H9 (cell line): ENCODE measurements at regions not wholly inside any gene's neighbourhood (a gene's known extent, or its start where the extent isn't known, plus 50 kb on each side); places are given as distances from the start of the nearest gene placed in this dataset.
A peak's percentile ranks its signal among the peaks of the same experiment; 100 is the strongest.

Experiments
- DNase-seq: peaks from one replicate; pipeline ENCODE4 v3.0.0-alpha.2; 2017
- H2AFZ ChIP-seq: one replicate; pipeline ENCODE4 v1.6.1; 2013; ENCODE audit warnings: mild to moderate bottlenecking, low read length, control low read depth, moderate library complexity
- H2AK5ac ChIP-seq: 2 replicates; pipeline ENCODE4 v1.6.1; 2013; ENCODE audit warnings: low read length, control low read depth, mixed read lengths; ENCODE audit not compliant: insufficient read length
- H2BK120ac ChIP-seq: one replicate; pipeline ENCODE4 v1.6.1; 2013; ENCODE audit warnings: low read depth, mild to moderate bottlenecking, low read length, control low read depth, inconsistent platforms; ENCODE audit not compliant: poor library complexity, severe bottlenecking
- H2BK12ac ChIP-seq: 2 replicates; pipeline ENCODE4 v1.6.1; 2013; ENCODE audit warnings: low read length, control low read depth, mixed read lengths, low read depth; ENCODE audit not compliant: insufficient read length
- H2BK15ac ChIP-seq: 2 replicates; pipeline ENCODE4 v1.6.1; 2013; ENCODE audit warnings: low read depth, low read length, control low read depth
- H2BK20ac ChIP-seq: one replicate; pipeline ENCODE4 v1.6.1; 2013; ENCODE audit warnings: low read depth, mild to moderate bottlenecking, low read length, control low read depth, inconsistent platforms; ENCODE audit not compliant: poor library complexity, severe bottlenecking
- H2BK5ac ChIP-seq: 2 replicates; pipeline ENCODE4 v1.6.1; 2013; ENCODE audit warnings: low read length, control low read depth, mixed read lengths; ENCODE audit not compliant: insufficient read length
- H3K14ac ChIP-seq: 2 replicates; pipeline ENCODE4 v1.6.1; 2013; ENCODE audit warnings: low read length, control low read depth; ENCODE audit not compliant: insufficient read depth
- H3K18ac ChIP-seq: 2 replicates; pipeline ENCODE4 v1.6.1; 2013; ENCODE audit warnings: low read depth, mild to moderate bottlenecking, mixed read lengths, low read length, control low read depth; ENCODE audit not compliant: insufficient read length
- H3K23ac ChIP-seq: 2 replicates; pipeline ENCODE4 v1.6.1; 2013; ENCODE audit warnings: low read length, control low read depth, mixed read lengths, low read depth; ENCODE audit not compliant: insufficient read length
- H3K23me2 ChIP-seq: 2 replicates; pipeline ENCODE4 v1.6.1; 2013; ENCODE audit warnings: low read depth, mild to moderate bottlenecking, mixed read lengths, low read length, control low read depth; ENCODE audit not compliant: insufficient read length, poor library complexity, severe bottlenecking
- H3K27ac ChIP-seq: 2 replicates; pipeline ENCODE4 v1.5.1; 2013; ENCODE audit warnings: low read length, control low read depth, mixed read lengths, low read depth; ENCODE audit not compliant: insufficient read length
- H3K27me3 ChIP-seq: 2 replicates; pipeline ENCODE4 v1.6.1; 2013; ENCODE audit warnings: low read length, control low read depth, inconsistent platforms; ENCODE audit not compliant: insufficient read depth
- H3K4ac ChIP-seq: 2 replicates; pipeline ENCODE4 v1.6.1; 2013; ENCODE audit warnings: low read depth, mild to moderate bottlenecking, control low read depth, inconsistent platforms, low read length, moderate library complexity
- H3K4me1 ChIP-seq: 2 replicates; pipeline ENCODE4 v1.6.1; 2013; ENCODE audit warnings: low read length, control low read depth, inconsistent platforms; ENCODE audit not compliant: insufficient read depth
- H3K4me2 ChIP-seq: 2 replicates; pipeline ENCODE4 v1.6.1; 2013; ENCODE audit warnings: low read length, control low read depth, mixed read lengths; ENCODE audit not compliant: insufficient read length, insufficient read depth
- H3K56ac ChIP-seq: 2 replicates; pipeline ENCODE4 v1.6.1; 2013; ENCODE audit warnings: low read depth, mild to moderate bottlenecking, mixed read lengths, low read length, control low read depth; ENCODE audit not compliant: insufficient read length
- H3K79me1 ChIP-seq: 2 replicates; pipeline ENCODE4 v1.6.1; 2013; ENCODE audit warnings: low read depth, mild to moderate bottlenecking, moderate library complexity, low read length, control low read depth, inconsistent platforms; ENCODE audit not compliant: insufficient read depth, poor library complexity, severe bottlenecking
- H3K79me2 ChIP-seq: 2 replicates; pipeline ENCODE4 v1.6.1; 2013; ENCODE audit warnings: low read length, control low read depth, inconsistent platforms; ENCODE audit not compliant: insufficient read depth
- H3K9ac ChIP-seq: 2 replicates; pipeline ENCODE4 v1.6.1; 2013; ENCODE audit warnings: low read length, control low read depth, mixed read lengths; ENCODE audit not compliant: insufficient read length; ENCODE audit errors: extremely low read depth
- H3K9me3 ChIP-seq: one replicate; pipeline ENCODE4 v1.6.1; 2013; ENCODE audit warnings: low read depth, low read length, inconsistent platforms; ENCODE audit not compliant: control insufficient read depth
- H3T11ph ChIP-seq: one replicate; pipeline ENCODE4 v1.6.1; 2013; ENCODE audit warnings: mild to moderate bottlenecking, low read length, control low read depth, inconsistent platforms
- H4K20me1 ChIP-seq: one replicate; pipeline ENCODE4 v1.6.1; 2013; ENCODE audit not compliant: control insufficient read depth, insufficient read length, insufficient read depth
- H4K5ac ChIP-seq: 2 replicates; pipeline ENCODE4 v1.6.1; 2013; ENCODE audit warnings: low read depth, mild to moderate bottlenecking, mixed read lengths, low read length, control low read depth; ENCODE audit not compliant: insufficient read length
- H4K8ac ChIP-seq: replicated peaks from 2 replicates; pipeline ENCODE4 v1.6.1; 2013; ENCODE audit warnings: low read length, control low read depth, mixed read lengths, low read depth; ENCODE audit not compliant: insufficient read length
- H4K91ac ChIP-seq: 2 replicates; pipeline ENCODE4 v1.6.1; 2013; ENCODE audit warnings: low read depth, mild to moderate bottlenecking, moderate library complexity, mixed read lengths, low read length, control low read depth; ENCODE audit not compliant: insufficient read length
- H3K27ac Mint-ChIP-seq, 3 experiments: 2 replicates in 2 of 3; 3 replicates in 1 of 3; pipeline ENCODE4 v1.8.0; 2020 to 2021; ENCODE audit warnings: mixed read lengths in 3 of 3, mild to moderate bottlenecking in 1 of 3, moderate library complexity in 1 of 3
- H3K27me3 Mint-ChIP-seq: 2 replicates; pipeline ENCODE4 v1.8.0; 2021; ENCODE audit warnings: low read depth, mild to moderate bottlenecking, moderate library complexity, mixed read lengths
- H3K36me3 Mint-ChIP-seq, 3 experiments: 2 replicates in 2 of 3; 3 replicates in 1 of 3; pipeline ENCODE4 v1.8.0; 2020 to 2021; ENCODE audit warnings: low read depth in 3 of 3, mixed read lengths in 3 of 3; ENCODE audit not compliant: insufficient read depth in 1 of 3
- H3K4me1 Mint-ChIP-seq, 2 experiments: 2 replicates each; pipeline ENCODE4 v1.8.0; 2020; ENCODE audit warnings: mixed read lengths in 2 of 2
- H3K4me3 Mint-ChIP-seq, 2 experiments: 2 replicates in 1 of 2; 3 replicates in 1 of 2; pipeline ENCODE4 v1.8.0; 2020 to 2021; ENCODE audit warnings: mild to moderate bottlenecking in 2 of 2, mixed read lengths in 2 of 2, moderate library complexity in 1 of 2
- H3K9me3 Mint-ChIP-seq, 2 experiments: 2 replicates in 1 of 2; 3 replicates in 1 of 2; pipeline ENCODE4 v1.8.0; 2020; ENCODE audit warnings: mild to moderate bottlenecking in 2 of 2, mixed read lengths in 2 of 2, moderate library complexity in 1 of 2
- WGBS: extraction: QIAGEN DNeasy Blood & Tissue Kit; methylation state at CpG from one replicate; pipeline ENCODE4 v1.1.7; 2013; ENCODE audit warnings: missing lambda C conversion rate, low lambda C conversion rate, mixed read lengths; ENCODE audit not compliant: insufficient read length; ENCODE audit errors: extremely low coverage; 5-methylcytosine and 5-hydroxymethylcytosine counted together
- TF ChIP-seq, protein P1 (sequence below): fragments of 200-600 bp; sonication (generic); conservative IDR thresholded peaks from 3 replicates; pipeline ENCODE4 v1.8.0; 2021; ENCODE audit warnings: antibody characterized with exemption, mild to moderate bottlenecking

- no peaks in the 10 kb centered on the region for H3K4me1 ChIP-seq
- no peak overlapping the region for H2BK20ac ChIP-seq
- no CpG with 5 or more reads among the region's 1 CpG for WGBS
- Mint-ChIP-seq H3K4me3 (no peak overlapping the region), H3K9me3 (no peaks in the 10 kb centered on the region), H3K27me3 (no peaks in the 10 kb centered on the region), H3K4me1 (peaks cover 0 to 3% of the 10 kb centered on the region in 2 experiments; a peak in 1 of 4 replicates), H3K36me3 (no peaks in the 10 kb centered on the region), H3K27ac (peak overlapping the region in 1 of 3 experiments; percentile 59; a peak in 2 of 7 replicates)
- no peaks in the 10 kb centered on the region for H3K23me2 ChIP-seq
- no peak overlapping the region for H2BK12ac ChIP-seq
- H3K9ac ChIP-seq, result no peak overlapping the region
- no peaks in the 10 kb centered on the region for H3K79me1 ChIP-seq
- H3T11ph ChIP-seq, result no peak overlapping the region
- no peaks in the 10 kb centered on the region for H4K20me1 ChIP-seq
- H3K27ac ChIP-seq, result no peak overlapping the region
- no peaks in the 10 kb centered on the region for H3K9me3 ChIP-seq
- H3K4ac ChIP-seq, result no peak overlapping the region
- no peak overlapping the region for H4K91ac ChIP-seq
- no peak overlapping the region for H3K14ac ChIP-seq
- H3K18ac ChIP-seq, result no peak overlapping the region
- no peak overlapping the region for H2BK120ac ChIP-seq
- no peaks in the 10 kb centered on the region for H3K27me3 ChIP-seq
- DNase-seq, result no peak
- no peak overlapping the region for H2AFZ ChIP-seq
- H4K5ac ChIP-seq, result no peak overlapping the region
- H3K4me2 ChIP-seq, result no peak overlapping the region
- H3K56ac ChIP-seq, result no peak overlapping the region
- no peak overlapping the region for H2AK5ac ChIP-seq
- TF ChIP-seq, protein P1, sequence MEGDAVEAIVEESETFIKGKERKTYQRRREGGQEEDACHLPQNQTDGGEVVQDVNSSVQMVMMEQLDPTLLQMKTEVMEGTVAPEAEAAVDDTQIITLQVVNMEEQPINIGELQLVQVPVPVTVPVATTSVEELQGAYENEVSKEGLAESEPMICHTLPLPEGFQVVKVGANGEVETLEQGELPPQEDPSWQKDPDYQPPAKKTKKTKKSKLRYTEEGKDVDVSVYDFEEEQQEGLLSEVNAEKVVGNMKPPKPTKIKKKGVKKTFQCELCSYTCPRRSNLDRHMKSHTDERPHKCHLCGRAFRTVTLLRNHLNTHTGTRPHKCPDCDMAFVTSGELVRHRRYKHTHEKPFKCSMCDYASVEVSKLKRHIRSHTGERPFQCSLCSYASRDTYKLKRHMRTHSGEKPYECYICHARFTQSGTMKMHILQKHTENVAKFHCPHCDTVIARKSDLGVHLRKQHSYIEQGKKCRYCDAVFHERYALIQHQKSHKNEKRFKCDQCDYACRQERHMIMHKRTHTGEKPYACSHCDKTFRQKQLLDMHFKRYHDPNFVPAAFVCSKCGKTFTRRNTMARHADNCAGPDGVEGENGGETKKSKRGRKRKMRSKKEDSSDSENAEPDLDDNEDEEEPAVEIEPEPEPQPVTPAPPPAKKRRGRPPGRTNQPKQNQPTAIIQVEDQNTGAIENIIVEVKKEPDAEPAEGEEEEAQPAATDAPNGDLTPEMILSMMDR, result no peak
- no peak overlapping the region for H3K23ac ChIP-seq
- no peaks in the 10 kb centered on the region for H3K79me2 ChIP-seq
- H2BK15ac ChIP-seq, result no peak overlapping the region
- H2BK5ac ChIP-seq, result no peak overlapping the region
- no peak overlapping the region for H4K8ac ChIP-seq
Measured at GRCh38 chr3:148227534-148227933, 470.2 kb upstream of the AGTR1 start.
